Mesendoderm (in vitro differentiated cells): ENCODE measurements at regions not wholly inside any gene's neighbourhood (a gene's known extent, or its start where the extent isn't known, plus 50 kb on each side); places are given as distances from the start of the nearest gene placed in this dataset.

ENCODE experiments used
- DNase-seq: peaks from one replicate; pipeline ENCODE4 v3.0.0; 2013
- H2AK5ac ChIP-seq: 2 replicates; pipeline ENCODE4 v1.6.1; 2013; ENCODE audit warnings: low read length, inconsistent platforms
- H2BK120ac ChIP-seq: 2 replicates; pipeline ENCODE4 v1.6.1; 2013; ENCODE audit warnings: low read depth, mild to moderate bottlenecking, low read length, moderate library complexity, mixed read lengths
- H2BK15ac ChIP-seq: replicated peaks from 2 replicates; pipeline ENCODE4 v1.6.1; 2013; ENCODE audit warnings: low read depth, mild to moderate bottlenecking, moderate library complexity
- H2BK5ac ChIP-seq: 2 replicates; pipeline ENCODE4 v1.6.1; 2013; ENCODE audit warnings: low read length, inconsistent platforms
- H3K18ac ChIP-seq: 2 replicates; pipeline ENCODE4 v1.6.1; 2013; ENCODE audit warnings: mild to moderate bottlenecking, low read length, mixed read lengths
- H3K23ac ChIP-seq: one replicate; pipeline ENCODE4 v1.6.1; 2013; ENCODE audit warnings: low read length
- H3K27ac ChIP-seq: 2 replicates; pipeline ENCODE4 v1.5.1; 2013; ENCODE audit warnings: low read depth, mild to moderate bottlenecking, inconsistent platforms, low read length, moderate library complexity
- H3K27me3 ChIP-seq: 2 replicates; pipeline ENCODE4 v1.6.1; 2013; ENCODE audit warnings: low read length, control low read depth, mild to moderate bottlenecking, inconsistent platforms; ENCODE audit not compliant: insufficient read depth, poor library complexity
- H3K36me3 ChIP-seq: 2 replicates; pipeline ENCODE4 v1.6.1; 2013; ENCODE audit warnings: low read length, inconsistent platforms; ENCODE audit not compliant: control insufficient read depth, insufficient read depth
- H3K4ac ChIP-seq: one replicate; pipeline ENCODE4 v1.6.1; 2013; ENCODE audit warnings: low read depth, mild to moderate bottlenecking, low read length, moderate library complexity
- H3K4me1 ChIP-seq: 2 replicates; pipeline ENCODE4 v1.6.1; 2013; ENCODE audit warnings: low read depth, low read length, inconsistent platforms; ENCODE audit not compliant: control insufficient read depth
- H3K4me2 ChIP-seq: 2 replicates; pipeline ENCODE4 v1.6.1; 2013; ENCODE audit warnings: low read length
- H3K4me3 ChIP-seq: 2 replicates; pipeline ENCODE4 v1.5.1; 2013; ENCODE audit warnings: mild to moderate bottlenecking, low read length
- H3K56ac ChIP-seq: one replicate; pipeline ENCODE4 v1.6.1; 2013; ENCODE audit warnings: low read length
- H3K79me1 ChIP-seq: 2 replicates; pipeline ENCODE4 v1.6.1; 2013; ENCODE audit warnings: low read length, inconsistent platforms
- H3K79me2 ChIP-seq: 2 replicates; pipeline ENCODE4 v1.6.1; 2013; ENCODE audit warnings: mild to moderate bottlenecking, low read length; ENCODE audit not compliant: control insufficient read depth, insufficient read depth
- H3K9ac ChIP-seq: 2 replicates; pipeline ENCODE4 v1.6.1; 2013; ENCODE audit warnings: low read length, inconsistent platforms
- H4K5ac ChIP-seq: one replicate; pipeline ENCODE4 v1.6.1; 2013; ENCODE audit warnings: low read length
- H4K8ac ChIP-seq: one replicate; pipeline ENCODE4 v1.6.1; 2013; ENCODE audit warnings: low read depth, mild to moderate bottlenecking, control low read depth, low read length, moderate library complexity
- WGBS: extraction: QIAGEN DNeasy Blood & Tissue Kit; methylation state at CpG from one replicate; pipeline ENCODE4 v1.1.7; 2013; ENCODE audit warnings: low lambda C conversion rate, missing lambda C conversion rate; ENCODE audit not compliant: insufficient coverage; ENCODE audit errors: extremely low coverage; 5-methylcytosine and 5-hydroxymethylcytosine counted together

DNA sequence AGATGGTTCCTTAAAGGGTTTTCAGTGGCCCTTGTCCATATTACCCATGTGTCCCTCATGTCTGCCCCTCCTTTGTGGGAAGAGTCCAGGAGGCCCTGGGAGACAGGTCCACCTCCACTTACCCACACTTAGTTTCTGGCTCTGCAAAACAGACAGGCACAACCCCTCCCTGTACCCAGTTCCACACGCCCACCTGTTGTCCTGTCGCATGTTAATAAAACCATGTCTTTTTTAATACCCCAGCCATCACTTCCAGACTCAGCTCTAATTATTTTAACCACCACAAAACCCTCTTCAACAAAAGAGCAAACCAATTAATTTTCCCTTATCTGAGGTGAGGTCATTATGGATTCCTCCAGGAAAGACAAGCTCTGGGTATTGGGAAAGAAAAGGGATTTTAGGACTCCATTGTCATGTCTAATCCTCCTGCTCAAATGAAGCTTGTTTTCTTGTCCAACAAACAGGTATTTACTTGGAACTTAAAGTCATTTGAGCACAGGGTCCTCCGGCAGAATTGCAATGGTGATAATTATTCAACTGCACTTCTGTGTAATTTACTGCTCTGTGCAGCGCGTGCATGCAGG is 68.9 kb downstream of the CCDC185 start:
- no peak overlapping the region for H3K56ac ChIP-seq
- no peak overlapping the region for H2BK120ac ChIP-seq
- H3K79me1 ChIP-seq: no peaks in the 10 kb centered on the region
- H3K36me3 ChIP-seq: no peaks in the 10 kb centered on the region
- no peak overlapping the region for H3K27ac ChIP-seq
- no peaks in the 10 kb centered on the region for H3K4me1 ChIP-seq
- H2BK15ac ChIP-seq: no peak overlapping the region
- no peak overlapping the region for H4K8ac ChIP-seq
- WGBS: no CpG with 5 or more reads among the region's 5 CpGs
- H3K4ac ChIP-seq: no peak overlapping the region
- H3K79me2 ChIP-seq: no peaks in the 10 kb centered on the region
- H3K18ac ChIP-seq: no peak overlapping the region
- no peak overlapping the region for H3K9ac ChIP-seq
- H3K27me3 ChIP-seq: no peaks in the 10 kb centered on the region
- H4K5ac ChIP-seq: no peak overlapping the region
- H2AK5ac ChIP-seq: no peak overlapping the region
- no peak for DNase-seq
- no peak overlapping the region for H2BK5ac ChIP-seq
- no peak overlapping the region for H3K23ac ChIP-seq
- H3K4me3 ChIP-seq: no peak overlapping the region
- H3K4me2 ChIP-seq: no peak overlapping the region

DNA sequence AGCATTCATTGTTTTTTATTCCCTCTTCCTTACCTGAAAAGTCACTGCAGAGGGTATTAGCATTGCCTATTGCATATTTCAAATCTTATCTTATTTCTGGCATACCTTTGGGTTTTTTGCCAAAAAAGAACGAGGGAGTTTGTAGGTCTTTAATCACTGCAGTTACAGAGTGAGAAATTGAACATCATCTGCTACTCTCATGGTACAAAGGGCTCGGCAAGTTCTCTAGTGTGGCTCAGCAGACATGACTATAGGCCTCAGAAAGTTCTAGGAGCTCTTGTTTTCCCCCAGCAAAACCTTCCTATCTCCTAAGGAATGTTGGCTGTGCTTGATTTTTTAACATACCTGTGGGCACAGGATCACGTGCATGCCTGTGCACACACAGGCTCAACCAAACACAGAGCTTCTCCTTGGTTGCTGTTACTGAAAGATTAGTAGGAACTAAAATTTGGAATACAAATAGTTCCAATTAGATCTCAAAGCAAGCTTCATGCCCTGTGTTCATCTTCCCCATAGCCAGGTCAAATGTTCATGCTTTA is 69.7 kb downstream of the CCDC185 start:
- no peak overlapping the region for H2AK5ac ChIP-seq
- no peak overlapping the region for H2BK15ac ChIP-seq
- no peak overlapping the region for H3K4me2 ChIP-seq
- no peaks in the 10 kb centered on the region for H3K79me2 ChIP-seq
- H3K27ac ChIP-seq: no peak overlapping the region
- no peak overlapping the region for H3K4me3 ChIP-seq
- H3K18ac ChIP-seq: no peak overlapping the region
- H3K23ac ChIP-seq: no peak overlapping the region
- no peak overlapping the region for H4K8ac ChIP-seq
- H2BK120ac ChIP-seq: no peak overlapping the region
- no peaks in the 10 kb centered on the region for H3K79me1 ChIP-seq
- no peak overlapping the region for H3K9ac ChIP-seq
- H2BK5ac ChIP-seq: no peak overlapping the region
- H3K36me3 ChIP-seq: no peaks in the 10 kb centered on the region
- no peaks in the 10 kb centered on the region for H3K27me3 ChIP-seq
- H4K5ac ChIP-seq: no peak overlapping the region
- H3K4ac ChIP-seq: no peak overlapping the region
- no peak overlapping the region for H3K56ac ChIP-seq
- WGBS: no CpG with 5 or more reads among the region's 3 CpGs
- no peaks in the 10 kb centered on the region for H3K4me1 ChIP-seq
- no peak for DNase-seq

- H4K5ac ChIP-seq: no peak overlapping the region
- H3K27ac ChIP-seq: no peak overlapping the region
- no peaks in the 10 kb centered on the region for H3K79me1 ChIP-seq
- DNase-seq: no peak
- no peak overlapping the region for H4K8ac ChIP-seq
- no peaks in the 10 kb centered on the region for H3K36me3 ChIP-seq
- H3K9ac ChIP-seq: no peak overlapping the region
- H3K23ac ChIP-seq: no peak overlapping the region
- H3K4ac ChIP-seq: no peak overlapping the region
- H3K27me3 ChIP-seq: no peaks in the 10 kb centered on the region
- H3K56ac ChIP-seq: no peak overlapping the region
- H2BK15ac ChIP-seq: no peak overlapping the region
- H3K18ac ChIP-seq: no peak overlapping the region
- no peak overlapping the region for H2BK120ac ChIP-seq
- H3K4me2 ChIP-seq: no peak overlapping the region
- H3K4me3 ChIP-seq: no peak overlapping the region
- H3K79me2 ChIP-seq: no peaks in the 10 kb centered on the region
- no peak overlapping the region for H2AK5ac ChIP-seq
- H2BK5ac ChIP-seq: no peak overlapping the region
- no CpG with 5 or more reads among the region's 1 CpG for WGBS
- H3K4me1 ChIP-seq: no peaks in the 10 kb centered on the region
Observed at GRCh38 chr1:223466151-223466550, 72.9 kb downstream of the CCDC185 start.

DNA sequence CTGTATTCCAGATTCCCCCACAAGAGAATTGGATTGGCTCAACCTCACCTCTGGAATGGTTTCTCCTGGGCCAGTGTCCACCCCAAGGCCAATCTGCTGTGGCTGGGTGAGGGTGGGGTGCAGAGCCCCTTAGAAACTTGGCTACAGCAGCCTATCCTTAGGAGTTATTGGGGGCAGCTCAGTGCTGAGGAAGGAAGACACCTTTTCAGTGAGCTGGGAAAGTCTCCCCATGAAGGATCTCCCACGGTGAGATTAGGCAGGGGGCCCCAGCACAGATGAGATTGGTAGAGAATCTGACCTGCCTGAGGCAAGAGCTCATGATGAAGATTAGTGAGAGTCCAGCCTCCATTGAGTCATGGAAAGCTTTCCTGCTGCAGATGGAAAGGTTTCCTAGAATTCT is 78.4 kb downstream of the CCDC185 start:
- Histone ChIP-seq H3K9ac (no peak overlapping the region), H2BK5ac (no peak overlapping the region), H4K8ac (no peak overlapping the region), H3K23ac (no peak overlapping the region), H3K4me3 (no peak overlapping the region), H3K79me1 (no peaks in the 10 kb centered on the region), H4K5ac (no peak overlapping the region), H3K79me2 (no peaks in the 10 kb centered on the region), H3K4me1 (no peaks in the 10 kb centered on the region), H3K27me3 (no peaks in the 10 kb centered on the region), H3K4ac (no peak overlapping the region), H2BK15ac (no peak overlapping the region), H2AK5ac (no peak overlapping the region), H3K27ac (no peak overlapping the region), H3K36me3 (no peaks in the 10 kb centered on the region), H2BK120ac (no peak overlapping the region), H3K4me2 (no peak overlapping the region), H3K18ac (no peak overlapping the region), H3K56ac (no peak overlapping the region)
- DNase-seq: no peak
- WGBS: no CpG with 5 or more reads among the region's 1 CpG

GRCh38 chr1:223472057-223472456 is 78.8 kb downstream of the CCDC185 start:
- Histone ChIP-seq H3K79me2 (no peaks in the 10 kb centered on the region), H2BK15ac (no peak overlapping the region), H2BK5ac (no peak overlapping the region), H3K4me2 (no peak overlapping the region), H3K4me3 (no peak overlapping the region), H3K27ac (no peak overlapping the region), H3K27me3 (no peaks in the 10 kb centered on the region), H3K23ac (no peak overlapping the region), H2AK5ac (no peak overlapping the region), H3K9ac (no peak overlapping the region), H4K8ac (no peak overlapping the region), H4K5ac (no peak overlapping the region), H3K79me1 (no peaks in the 10 kb centered on the region), H3K36me3 (no peaks in the 10 kb centered on the region), H3K4ac (no peak overlapping the region), H3K56ac (no peak overlapping the region), H2BK120ac (no peak overlapping the region), H3K18ac (no peak overlapping the region), H3K4me1 (no peaks in the 10 kb centered on the region)
- WGBS: no CpG with 5 or more reads among the region's 5 CpGs
- no peak for DNase-seq
